MM.1S (cell line): ENCODE measurements at regions not wholly inside any gene's neighbourhood (a gene's known extent, or its start where the extent isn't known, plus 50 kb on each side); places are given as distances from the start of the nearest gene placed in this dataset.

Source experiments
- EZH2 ChIP-seq: fragments of 300-600 bp; sonication (generic); optimal IDR thresholded peaks from 2 replicates; pipeline ENCODE3; 2017; ENCODE audit warnings: low read depth, mild to moderate bottlenecking, antibody characterized with exemption, low read length, mixed read lengths
- EZH2phosphoT487 ChIP-seq: fragments of 300-600 bp; sonication (generic); IDR thresholded peaks from 2 replicates; pipeline ENCODE4 v1.6.1; 2018; ENCODE audit warnings: antibody characterized with exemption, low read length
- TF ChIP-seq, protein P1 (sequence below): fragments of 300-600 bp; sonication (generic); IDR thresholded peaks from 2 replicates; pipeline ENCODE4 v1.5.1; 2016; ENCODE audit warnings: antibody characterized with exemption, low read length, mixed read lengths

GRCh38 chr2:118255771-118256372, 167.6 kb downstream of the INSIG2 start:
- TF ChIP-seq, protein P1, sequence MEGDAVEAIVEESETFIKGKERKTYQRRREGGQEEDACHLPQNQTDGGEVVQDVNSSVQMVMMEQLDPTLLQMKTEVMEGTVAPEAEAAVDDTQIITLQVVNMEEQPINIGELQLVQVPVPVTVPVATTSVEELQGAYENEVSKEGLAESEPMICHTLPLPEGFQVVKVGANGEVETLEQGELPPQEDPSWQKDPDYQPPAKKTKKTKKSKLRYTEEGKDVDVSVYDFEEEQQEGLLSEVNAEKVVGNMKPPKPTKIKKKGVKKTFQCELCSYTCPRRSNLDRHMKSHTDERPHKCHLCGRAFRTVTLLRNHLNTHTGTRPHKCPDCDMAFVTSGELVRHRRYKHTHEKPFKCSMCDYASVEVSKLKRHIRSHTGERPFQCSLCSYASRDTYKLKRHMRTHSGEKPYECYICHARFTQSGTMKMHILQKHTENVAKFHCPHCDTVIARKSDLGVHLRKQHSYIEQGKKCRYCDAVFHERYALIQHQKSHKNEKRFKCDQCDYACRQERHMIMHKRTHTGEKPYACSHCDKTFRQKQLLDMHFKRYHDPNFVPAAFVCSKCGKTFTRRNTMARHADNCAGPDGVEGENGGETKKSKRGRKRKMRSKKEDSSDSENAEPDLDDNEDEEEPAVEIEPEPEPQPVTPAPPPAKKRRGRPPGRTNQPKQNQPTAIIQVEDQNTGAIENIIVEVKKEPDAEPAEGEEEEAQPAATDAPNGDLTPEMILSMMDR, result no peak
- no peak for TF ChIP-seq EZH2phosphoT487
- no peak for TF ChIP-seq EZH2
